Colonic mucosa (tissue), 4 donors: ENCODE measurements at regions not wholly inside any gene's neighbourhood (a gene's known extent, or its start where the extent isn't known, plus 50 kb on each side); places are given as distances from the start of the nearest gene placed in this dataset.
A peak's percentile ranks its signal among the peaks of the same experiment; 100 is the strongest.

ENCODE experiments used
- DNase-seq: peaks from one replicate; pipeline ENCODE4 v3.0.0-alpha.2; 2020
- H3K27ac ChIP-seq: fragments of 200-600 bp; one replicate; pipeline ENCODE4 v1.8.0; 2021
- H3K27me3 ChIP-seq: fragments of 200-600 bp; one replicate; pipeline ENCODE4 v1.8.0; 2021
- H3K36me3 ChIP-seq: fragments of 200-600 bp; one replicate; pipeline ENCODE4 v1.8.0; 2021
- H3K4me1 ChIP-seq: fragments of 200-600 bp; one replicate; pipeline ENCODE4 v1.8.0; 2021; ENCODE audit warnings: mild to moderate bottlenecking
- H3K4me3 ChIP-seq: fragments of 200-600 bp; one replicate; pipeline ENCODE4 v1.8.0; 2021
- H3K9ac ChIP-seq, 2 donors: one replicate each; pipeline ENCODE4 v1.7.0; 2013; ENCODE audit warnings: control low read depth in 2 of 2, low read depth in 2 of 2, low read length in 2 of 2
- H3K9me3 ChIP-seq: fragments of 200-600 bp; one replicate; pipeline ENCODE4 v1.8.0; 2021
- CTCF ChIP-seq: fragments of 200-600 bp; IDR thresholded peaks from one replicate; pipeline ENCODE4 v1.8.0; 2022; ENCODE audit warnings: antibody characterized with exemption, mild to moderate bottlenecking
- intact Hi-C: fragments of 100-400 bp; cut with DNase I; formaldehyde crosslinking; loops from one replicate; pipeline ENCODE4 v1.14.1; 2022
- donor health status: healthy.
- donor health status: DM: no; HTN: no; CAD: no.
- donor health status: DM: no; HTN: no; CAD: no.

DNA sequence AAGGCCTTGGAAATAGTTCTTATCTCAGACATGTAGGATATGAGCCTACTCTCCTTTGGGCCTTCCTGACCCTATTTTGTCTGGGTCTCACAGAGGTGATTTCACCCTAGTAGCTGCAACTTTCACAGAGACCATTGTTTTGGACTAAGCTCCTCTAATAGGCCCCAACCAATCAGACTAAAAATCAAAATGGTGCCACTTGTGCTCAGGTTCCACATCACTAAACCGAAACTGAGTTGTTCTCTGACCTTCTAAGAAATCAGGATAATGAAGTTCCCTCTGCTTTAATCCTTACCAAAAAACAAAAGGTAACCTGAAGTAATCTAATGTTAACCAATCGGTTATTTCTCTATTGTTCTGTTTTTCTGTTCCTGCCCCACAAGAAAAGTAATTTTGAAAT is 143.6 kb downstream of the CD24 start:
- H3K4me3 ChIP-seq = no peak overlapping the region
- TF ChIP-seq CTCF = no peak
- no peaks in the 10 kb centered on the region for H3K4me1 ChIP-seq
- H3K36me3 ChIP-seq = no peaks in the 10 kb centered on the region
- H3K9ac ChIP-seq = no peak overlapping the region
- intact Hi-C loops = no loop called here
- H3K27ac ChIP-seq = no peak overlapping the region
- no peaks in the 10 kb centered on the region for H3K27me3 ChIP-seq
- DNase-seq = no peak
- no peaks in the 10 kb centered on the region for H3K9me3 ChIP-seq

DNA sequence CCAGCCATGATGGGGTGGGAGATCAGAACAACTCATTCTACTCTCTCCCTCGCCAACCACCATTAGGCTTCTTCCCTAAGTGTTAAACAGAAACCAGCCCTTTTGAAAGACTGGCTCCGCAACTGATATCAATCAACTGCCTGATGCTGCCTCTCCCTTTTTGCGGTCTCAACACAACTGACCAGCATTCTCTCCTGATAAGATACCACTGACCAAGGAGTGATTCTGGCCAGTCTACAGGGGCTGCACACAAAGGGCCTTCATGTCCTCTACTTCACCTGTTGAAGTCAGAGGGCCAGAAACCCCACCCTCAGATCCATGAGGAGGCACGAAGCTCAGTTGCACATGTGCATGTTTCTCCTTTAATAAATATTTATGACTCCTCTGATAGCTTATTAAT is 145.1 kb downstream of the CD24 start:
- no peaks in the 10 kb centered on the region for H3K27me3 ChIP-seq
- H3K36me3 ChIP-seq = no peaks in the 10 kb centered on the region
- H3K27ac ChIP-seq = no peak overlapping the region
- H3K9ac ChIP-seq = no peak overlapping the region
- intact Hi-C loops = no loop called here
- no peaks in the 10 kb centered on the region for H3K4me1 ChIP-seq
- no peak overlapping the region for H3K4me3 ChIP-seq
- DNase-seq = no peak
- no peak for TF ChIP-seq CTCF
- no peaks in the 10 kb centered on the region for H3K9me3 ChIP-seq

GRCh38 chr6:106827081-106827480 is 147.4 kb downstream of the CD24 start:
- Histone ChIP-seq H3K27me3 (no peaks in the 10 kb centered on the region), H3K27ac (no peak overlapping the region), H3K4me3 (no peak overlapping the region), H3K9me3 (no peaks in the 10 kb centered on the region), H3K36me3 (no peaks in the 10 kb centered on the region), H3K4me1 (no peaks in the 10 kb centered on the region), H3K9ac (no peak overlapping the region)
- intact Hi-C loops = no loop called here
- DNase-seq = no peak
- no peak for TF ChIP-seq CTCF

DNA sequence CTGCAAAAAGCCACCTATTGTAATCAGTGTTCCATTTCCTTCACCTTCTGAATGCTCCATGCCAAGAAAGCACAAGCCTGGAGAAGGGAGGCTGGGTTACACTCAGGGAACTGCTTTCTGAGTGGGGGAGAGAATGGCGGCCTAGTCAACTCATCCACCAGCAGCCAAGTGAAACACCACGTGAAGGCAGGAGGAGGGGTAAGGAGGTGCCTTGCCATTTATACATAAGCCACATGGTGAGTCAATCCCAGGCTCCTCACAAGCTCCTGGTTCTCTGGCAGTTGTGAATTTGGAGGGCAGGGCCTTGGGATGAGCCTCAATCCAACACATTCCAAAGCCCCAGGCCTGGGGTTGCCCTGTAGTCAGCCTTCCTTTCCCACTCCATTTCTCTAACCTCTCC is 149.4 kb downstream of the CD24 start:
- Histone ChIP-seq H3K4me1 (no peaks in the 10 kb centered on the region), H3K36me3 (no peaks in the 10 kb centered on the region), H3K27me3 (no peaks in the 10 kb centered on the region), H3K9ac (no peak overlapping the region), H3K27ac (no peak overlapping the region), H3K4me3 (no peak overlapping the region), H3K9me3 (no peaks in the 10 kb centered on the region)
- intact Hi-C loops = no loop called here
- no peak for TF ChIP-seq CTCF
- no peak for DNase-seq

GRCh38 chr6:106823732-106824351 is 150.7 kb downstream of the CD24 start:
- peak; percentile 38 for DNase-seq
- H3K4me1 ChIP-seq = no peaks in the 10 kb centered on the region
- intact Hi-C loops = no loop called here
- no peak overlapping the region for H3K4me3 ChIP-seq
- no peaks in the 10 kb centered on the region for H3K27me3 ChIP-seq
- no peaks in the 10 kb centered on the region for H3K9me3 ChIP-seq
- no peaks in the 10 kb centered on the region for H3K36me3 ChIP-seq
- TF ChIP-seq CTCF = no peak
- H3K27ac ChIP-seq = no peak overlapping the region
- peak overlapping the region in 1 of 2 donors; percentile 46 for H3K9ac ChIP-seq
